ENCODE measurements at regions not wholly inside any gene's neighbourhood (a gene's known extent, or its start where the extent isn't known, plus 50 kb on each side); places are given as distances from the start of the nearest gene placed in this dataset.

DNA sequence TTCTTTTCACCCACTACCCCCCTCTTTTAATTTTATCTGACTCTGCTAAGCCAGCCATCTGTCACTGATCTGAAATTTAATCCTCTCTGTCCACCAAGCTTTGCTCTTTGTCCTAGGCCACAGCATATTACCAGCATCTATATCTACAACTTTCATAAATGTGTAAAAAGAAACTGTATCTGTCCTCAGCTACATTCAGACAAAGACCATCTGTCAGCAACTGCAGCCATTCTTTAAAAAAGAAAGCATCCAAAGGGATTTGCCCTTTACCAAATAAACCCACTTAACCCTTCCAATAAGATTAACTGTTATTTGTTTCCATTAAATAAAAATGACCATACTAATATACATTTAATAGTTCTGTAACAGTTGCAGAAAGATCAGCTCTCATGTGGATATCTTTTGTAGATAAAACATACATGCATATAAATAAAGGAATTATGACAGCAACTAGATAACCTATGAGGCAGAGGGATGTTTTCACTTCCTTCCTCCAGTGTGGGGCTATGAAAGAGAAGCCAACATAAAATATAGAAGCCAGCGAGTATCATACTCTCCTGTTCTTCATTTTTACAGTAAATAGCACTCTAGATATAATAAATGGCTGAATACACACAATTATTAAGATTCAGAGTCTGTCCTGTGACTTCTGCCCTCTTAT, 602.5 kb upstream of the SALL1 start:
- no peak for DNase-seq (ENCODE audit: low read depth)
- H3K4me3 ChIP-seq (ENCODE audit: low read length) = no peak overlapping the region
- TF ChIP-seq, protein P1, sequence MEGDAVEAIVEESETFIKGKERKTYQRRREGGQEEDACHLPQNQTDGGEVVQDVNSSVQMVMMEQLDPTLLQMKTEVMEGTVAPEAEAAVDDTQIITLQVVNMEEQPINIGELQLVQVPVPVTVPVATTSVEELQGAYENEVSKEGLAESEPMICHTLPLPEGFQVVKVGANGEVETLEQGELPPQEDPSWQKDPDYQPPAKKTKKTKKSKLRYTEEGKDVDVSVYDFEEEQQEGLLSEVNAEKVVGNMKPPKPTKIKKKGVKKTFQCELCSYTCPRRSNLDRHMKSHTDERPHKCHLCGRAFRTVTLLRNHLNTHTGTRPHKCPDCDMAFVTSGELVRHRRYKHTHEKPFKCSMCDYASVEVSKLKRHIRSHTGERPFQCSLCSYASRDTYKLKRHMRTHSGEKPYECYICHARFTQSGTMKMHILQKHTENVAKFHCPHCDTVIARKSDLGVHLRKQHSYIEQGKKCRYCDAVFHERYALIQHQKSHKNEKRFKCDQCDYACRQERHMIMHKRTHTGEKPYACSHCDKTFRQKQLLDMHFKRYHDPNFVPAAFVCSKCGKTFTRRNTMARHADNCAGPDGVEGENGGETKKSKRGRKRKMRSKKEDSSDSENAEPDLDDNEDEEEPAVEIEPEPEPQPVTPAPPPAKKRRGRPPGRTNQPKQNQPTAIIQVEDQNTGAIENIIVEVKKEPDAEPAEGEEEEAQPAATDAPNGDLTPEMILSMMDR (IDR thresholded peaks at IDR 0.05; ENCODE audit: insufficient read depth, low read depth, low read length, missing control alignments) = no peak

DNA sequence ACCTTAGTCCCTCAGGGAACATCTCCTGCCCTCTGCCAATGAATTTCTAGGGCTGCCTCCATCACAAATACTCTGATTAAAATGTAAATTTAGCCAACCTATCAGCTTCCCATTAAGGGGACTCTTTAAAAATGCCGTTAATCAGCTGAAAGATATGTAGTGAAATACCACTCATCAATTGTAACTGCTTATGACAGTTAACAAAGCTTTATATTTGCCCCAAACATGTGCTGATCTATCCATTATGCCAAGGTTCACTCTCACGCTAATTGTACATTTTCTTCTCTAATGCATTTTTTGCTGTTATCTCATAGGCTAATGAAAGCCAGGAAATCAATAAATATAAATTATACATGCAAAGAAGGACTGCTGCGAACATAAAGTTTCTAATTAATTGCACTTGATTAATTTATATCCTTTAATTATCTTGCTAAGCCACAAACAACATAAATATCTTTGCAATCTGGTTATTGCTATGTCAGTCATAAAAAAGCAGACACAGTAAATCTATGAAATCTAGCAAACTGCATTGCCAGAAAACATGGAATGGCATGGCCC, 601.4 kb upstream of the SALL1 start:
- DNase-seq (ENCODE audit: low read depth) = no peak
- TF ChIP-seq, protein P1 (IDR thresholded peaks at IDR 0.05; ENCODE audit: insufficient read depth, low read depth, low read length, missing control alignments) = no peak
- no peak overlapping the region for H3K4me3 ChIP-seq (ENCODE audit: low read length)

DNA sequence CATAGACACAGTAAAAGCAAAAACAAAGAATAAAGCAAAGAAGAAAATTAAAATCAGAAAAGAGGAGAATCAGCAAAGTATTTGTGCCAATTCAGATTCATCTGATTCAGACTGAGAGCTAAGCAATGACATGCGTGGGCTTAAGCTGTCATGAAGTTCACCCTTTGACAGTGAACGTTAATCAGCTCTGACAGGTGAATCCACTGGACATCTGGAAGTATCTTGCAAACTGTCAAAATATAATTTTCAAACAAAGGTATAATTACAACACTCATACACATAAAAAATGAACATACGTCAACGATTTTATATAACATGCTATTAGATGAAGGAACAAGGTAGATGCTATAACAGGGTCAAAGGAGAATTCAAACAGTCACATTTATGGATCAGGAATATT, 596.3 kb upstream of the SALL1 start:
- no peak for DNase-seq (ENCODE audit: low read depth)
- H3K4me3 ChIP-seq (ENCODE audit: low read length) = no peak overlapping the region
- TF ChIP-seq, protein P1 (IDR thresholded peaks at IDR 0.05; ENCODE audit: insufficient read depth, low read depth, low read length, missing control alignments) = no peak

- no peak overlapping the region for H3K4me3 ChIP-seq (ENCODE audit: low read length)
- no peak for DNase-seq (ENCODE audit: low read depth)
- TF ChIP-seq, protein P1 (IDR thresholded peaks at IDR 0.05; ENCODE audit: insufficient read depth, low read depth, low read length, missing control alignments) = no peak
These were observed 583.1 kb upstream of the SALL1 start for GRCh38 chr16:51734220-51734619.

GRCh38 chr16:51733181-51733580, 582.1 kb upstream of the SALL1 start:
- TF ChIP-seq, protein P1 (IDR thresholded peaks at IDR 0.05; ENCODE audit: insufficient read depth, low read depth, low read length, missing control alignments) = no peak
- H3K4me3 ChIP-seq (ENCODE audit: low read length) = no peak overlapping the region
- DNase-seq (ENCODE audit: low read depth) = no peak

- no peak for DNase-seq (ENCODE audit: low read depth)
- TF ChIP-seq, protein P1 (IDR thresholded peaks at IDR 0.05; ENCODE audit: insufficient read depth, low read depth, low read length, missing control alignments) = no peak
- H3K4me3 ChIP-seq (ENCODE audit: low read length) = no peak overlapping the region
These were observed 580.1 kb upstream of the SALL1 start for GRCh38 chr16:51731160-51731559.

Measured in epithelial cell of esophagus (primary cell).